ENCODE measurements at regions not wholly inside any gene's neighbourhood (a gene's known extent, or its start where the extent isn't known, plus 50 kb on each side); places are given as distances from the start of the nearest gene placed in this dataset.

DNA sequence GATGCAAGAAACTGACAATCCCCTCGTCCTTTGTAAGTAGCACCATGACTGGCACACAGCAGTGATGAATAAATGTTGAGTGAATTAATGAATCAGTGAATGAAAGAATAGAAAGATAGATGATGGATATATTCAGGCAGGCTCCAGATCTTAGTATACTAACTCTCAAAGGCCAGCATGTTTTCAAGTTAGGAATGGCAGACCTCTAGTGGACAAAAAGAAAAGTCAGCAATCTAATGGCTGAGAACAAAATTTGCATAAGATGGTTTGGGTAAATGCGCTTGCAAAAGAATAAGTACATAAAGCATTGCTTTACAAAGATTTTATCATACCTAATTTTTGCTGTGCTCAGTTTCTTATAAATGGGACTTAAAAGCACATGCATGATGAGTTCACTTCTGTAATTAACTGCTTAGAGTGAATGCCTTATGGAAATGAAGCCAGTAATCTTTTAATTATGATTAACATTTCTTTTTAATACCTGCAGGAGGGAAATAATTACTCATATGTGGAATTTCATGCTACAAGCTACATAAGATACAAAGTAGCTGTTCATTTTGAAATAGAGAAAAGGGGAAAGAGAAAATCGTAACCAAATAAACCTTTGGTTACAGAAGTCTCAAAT, 126.9 kb upstream of the GPRIN3 start:
- peak; percentile 16 to 33 for DNase-seq
- no peaks in the 10 kb centered on the region for H3K4me1 ChIP-seq (ENCODE audit: control insufficient read depth, insufficient read depth, low read length)
- H3K36me3 ChIP-seq (ENCODE audit: control insufficient read depth, insufficient read depth, low read length), result no peaks in the 10 kb centered on the region
- peaks cover 3% of the 10 kb centered on the region for H3K27me3 ChIP-seq (ENCODE audit: control insufficient read depth, insufficient read depth, low read length)
- H3K4me3 ChIP-seq (ENCODE audit: low read length), result no peak overlapping the region
- WGBS (ENCODE audit: insufficient coverage, low lambda C conversion rate), result 22% methylated on average over 1 of the region's 3 CpGs
- H3K9me3 ChIP-seq (ENCODE audit: control insufficient read depth, low read depth, low read length), result no peaks in the 10 kb centered on the region
- H3K27ac ChIP-seq (ENCODE audit: low read length), result no peak overlapping the region

DNA sequence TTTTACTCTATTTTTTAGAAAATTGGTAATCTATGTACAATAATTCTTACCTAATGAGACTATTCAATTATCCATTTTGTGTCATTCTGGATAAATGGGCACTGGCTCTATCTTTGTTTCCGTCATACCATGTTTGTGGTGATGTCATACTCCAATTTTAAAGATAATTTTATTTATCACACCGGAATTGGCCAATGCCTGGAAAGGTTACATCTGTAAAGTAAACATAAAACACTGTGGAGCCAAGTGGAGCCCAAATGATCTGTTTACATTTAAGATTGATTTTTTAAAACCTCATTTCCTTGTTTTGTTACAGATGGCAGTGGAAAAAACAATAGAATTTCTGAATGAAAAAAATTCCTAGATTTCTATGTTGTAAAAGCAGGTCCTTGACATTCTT, 120.2 kb upstream of the GPRIN3 start:
- Histone ChIP-seq H3K27ac (ENCODE audit: low read length) (no peak overlapping the region), H3K4me1 (ENCODE audit: control insufficient read depth, insufficient read depth, low read length) (no peaks in the 10 kb centered on the region), H3K27me3 (ENCODE audit: control insufficient read depth, insufficient read depth, low read length) (no peaks in the 10 kb centered on the region), H3K36me3 (ENCODE audit: control insufficient read depth, insufficient read depth, low read length) (no peaks in the 10 kb centered on the region), H3K9me3 (ENCODE audit: control insufficient read depth, low read depth, low read length) (no peaks in the 10 kb centered on the region), H3K4me3 (ENCODE audit: low read length) (no peak overlapping the region)
- DNase-seq, result no peak
- 80% methylated on average over 1 of the region's 2 CpGs for WGBS (ENCODE audit: insufficient coverage, low lambda C conversion rate)

DNA sequence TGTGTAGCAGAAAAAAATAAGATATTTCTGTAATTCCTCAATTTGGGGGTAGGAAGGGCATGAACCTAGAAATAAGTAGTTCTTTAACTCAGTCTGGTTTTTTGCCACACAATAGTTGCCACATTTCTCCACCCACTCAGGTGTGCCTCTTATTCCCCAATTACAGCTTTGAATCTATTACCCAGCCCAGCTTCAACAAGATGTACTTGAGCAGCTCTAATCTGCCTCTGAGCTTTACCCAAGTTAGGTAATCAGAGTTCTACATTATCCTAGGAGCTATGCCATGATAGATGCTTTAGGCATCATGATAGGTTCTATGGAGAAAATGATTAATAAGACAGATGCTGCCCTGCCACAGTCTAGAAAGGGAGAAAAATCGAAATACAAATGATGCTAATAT, 117.4 kb upstream of the GPRIN3 start:
- no peaks in the 10 kb centered on the region for H3K9me3 ChIP-seq (ENCODE audit: control insufficient read depth, low read depth, low read length)
- no peak overlapping the region for H3K4me3 ChIP-seq (ENCODE audit: low read length)
- no peak overlapping the region for H3K27ac ChIP-seq (ENCODE audit: low read length)
- no peaks in the 10 kb centered on the region for H3K27me3 ChIP-seq (ENCODE audit: control insufficient read depth, insufficient read depth, low read length)
- H3K36me3 ChIP-seq (ENCODE audit: control insufficient read depth, insufficient read depth, low read length), result no peaks in the 10 kb centered on the region
- WGBS (ENCODE audit: insufficient coverage, low lambda C conversion rate), result 100% methylated on average over 1 of the region's 1 CpG
- H3K4me1 ChIP-seq (ENCODE audit: control insufficient read depth, insufficient read depth, low read length), result no peaks in the 10 kb centered on the region
- DNase-seq, result no peak

DNA sequence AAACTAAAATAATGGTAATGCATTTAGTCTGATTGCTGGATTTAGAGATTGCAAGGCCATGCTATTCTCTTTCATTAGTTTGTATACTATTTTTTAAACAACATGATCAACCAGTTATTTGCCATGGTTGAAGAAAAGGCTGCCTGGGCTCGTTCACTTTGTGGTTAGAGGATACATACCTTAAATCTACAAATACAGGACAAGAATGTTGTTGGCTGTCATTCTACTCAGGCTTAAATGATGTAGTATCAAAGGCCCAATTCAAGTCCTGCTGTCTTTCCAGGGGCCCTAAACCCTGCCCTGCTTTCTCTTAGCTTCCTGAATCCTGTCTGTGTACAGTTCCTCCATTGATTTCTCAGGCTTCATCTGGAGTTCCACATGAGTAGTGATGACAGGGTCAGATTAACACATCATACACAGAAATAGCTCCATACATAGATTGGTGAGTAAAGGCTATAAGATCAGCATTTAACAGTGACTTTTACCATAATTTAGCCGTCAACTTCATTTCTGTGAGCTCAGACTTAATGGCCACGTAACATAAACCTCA, 114.9 kb upstream of the GPRIN3 start:
- DNase-seq, result no peak
- Histone ChIP-seq H3K9me3 (ENCODE audit: control insufficient read depth, low read depth, low read length) (no peaks in the 10 kb centered on the region), H3K27me3 (ENCODE audit: control insufficient read depth, insufficient read depth, low read length) (no peaks in the 10 kb centered on the region), H3K27ac (ENCODE audit: low read length) (no peak overlapping the region), H3K4me3 (ENCODE audit: low read length) (no peak overlapping the region), H3K4me1 (ENCODE audit: control insufficient read depth, insufficient read depth, low read length) (no peaks in the 10 kb centered on the region), H3K36me3 (ENCODE audit: control insufficient read depth, insufficient read depth, low read length) (no peaks in the 10 kb centered on the region)
- WGBS (ENCODE audit: insufficient coverage, low lambda C conversion rate), result 67% methylated on average over 1 of the region's 3 CpGs

DNA sequence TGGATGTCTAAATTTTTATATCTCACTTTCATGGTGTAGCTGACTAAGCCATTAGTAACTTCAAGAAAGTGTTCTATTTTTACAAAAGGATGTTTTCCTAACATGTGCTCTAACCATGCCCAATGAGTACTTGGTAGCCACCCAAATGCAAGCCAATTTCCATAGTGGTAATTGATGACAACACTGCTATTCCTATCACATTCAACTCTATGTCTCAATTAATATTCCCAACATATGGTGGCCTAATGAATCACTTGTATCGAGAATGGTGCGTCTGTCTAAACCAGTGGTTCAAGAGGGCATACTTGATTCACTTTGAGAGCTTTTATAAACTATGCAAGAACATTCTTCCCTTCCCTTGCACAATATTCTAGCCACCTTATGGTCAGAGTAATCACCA, 112.9 kb upstream of the GPRIN3 start:
- no peak for DNase-seq
- no peak overlapping the region for H3K4me3 ChIP-seq (ENCODE audit: low read length)
- H3K27ac ChIP-seq (ENCODE audit: low read length), result no peak overlapping the region
- no peaks in the 10 kb centered on the region for H3K9me3 ChIP-seq (ENCODE audit: control insufficient read depth, low read depth, low read length)
- H3K4me1 ChIP-seq (ENCODE audit: control insufficient read depth, insufficient read depth, low read length), result no peaks in the 10 kb centered on the region
- WGBS (ENCODE audit: insufficient coverage, low lambda C conversion rate), result 80% methylated on average over 2 of the region's 2 CpGs
- no peaks in the 10 kb centered on the region for H3K36me3 ChIP-seq (ENCODE audit: control insufficient read depth, insufficient read depth, low read length)
- H3K27me3 ChIP-seq (ENCODE audit: control insufficient read depth, insufficient read depth, low read length), result no peaks in the 10 kb centered on the region

DNA sequence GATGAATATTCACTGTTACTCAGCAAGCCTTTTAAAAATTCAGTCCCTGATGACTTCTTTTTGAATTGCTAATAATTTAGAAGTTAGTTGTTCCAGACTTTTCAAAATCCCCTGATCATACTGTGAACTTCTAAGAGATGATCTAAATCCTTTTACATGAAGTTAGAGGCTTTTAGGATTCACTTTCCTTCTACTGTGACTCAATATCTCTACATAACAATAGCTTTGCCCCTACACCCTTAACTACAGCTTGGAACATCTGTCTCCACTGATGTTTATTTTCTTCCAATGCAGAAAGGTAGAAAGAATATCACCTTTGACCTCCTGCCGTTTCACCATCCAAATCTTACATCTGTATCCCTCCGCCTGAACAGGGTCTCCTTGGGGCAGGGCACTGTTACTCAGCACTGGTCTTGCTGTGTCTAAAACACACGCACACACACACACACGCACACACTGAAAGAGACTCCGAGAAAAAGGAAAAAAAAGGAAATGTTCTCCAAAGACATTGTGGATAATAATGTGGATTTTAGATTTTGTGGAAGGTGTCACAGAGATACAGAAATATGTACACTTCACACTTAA, 111.6 kb upstream of the GPRIN3 start:
- no peaks in the 10 kb centered on the region for H3K36me3 ChIP-seq (ENCODE audit: control insufficient read depth, insufficient read depth, low read length)
- no peaks in the 10 kb centered on the region for H3K4me1 ChIP-seq (ENCODE audit: control insufficient read depth, insufficient read depth, low read length)
- no peak overlapping the region for H3K27ac ChIP-seq (ENCODE audit: low read length)
- H3K27me3 ChIP-seq (ENCODE audit: control insufficient read depth, insufficient read depth, low read length), result no peaks in the 10 kb centered on the region
- no peak overlapping the region for H3K4me3 ChIP-seq (ENCODE audit: low read length)
- no peak for DNase-seq
- H3K9me3 ChIP-seq (ENCODE audit: control insufficient read depth, low read depth, low read length), result no peaks in the 10 kb centered on the region
- 100% methylated on average over 3 of the region's 5 CpGs for WGBS (ENCODE audit: insufficient coverage, low lambda C conversion rate)

DNA sequence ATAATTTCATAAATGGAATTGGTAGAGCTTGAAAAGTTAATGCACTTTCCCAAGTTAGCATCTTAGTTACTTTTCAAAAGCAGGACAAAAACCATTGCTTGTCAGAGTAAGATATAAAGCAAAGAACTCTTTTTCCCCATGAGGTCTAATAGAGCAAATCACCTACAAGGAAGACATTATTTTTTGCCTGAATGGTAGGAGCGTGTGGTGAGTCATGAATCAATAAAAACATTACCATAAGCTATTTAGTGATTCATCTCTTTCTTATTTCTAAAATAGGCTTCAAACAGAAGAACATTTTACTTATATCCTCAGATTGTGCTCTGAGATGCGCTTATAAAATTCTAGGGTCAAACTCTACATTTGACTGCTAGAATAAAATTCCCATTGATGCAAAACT, 109.4 kb upstream of the GPRIN3 start:
- no peaks in the 10 kb centered on the region for H3K4me1 ChIP-seq (ENCODE audit: control insufficient read depth, insufficient read depth, low read length)
- no peak overlapping the region for H3K27ac ChIP-seq (ENCODE audit: low read length)
- WGBS (ENCODE audit: insufficient coverage, low lambda C conversion rate), result 100% methylated on average over 1 of the region's 2 CpGs
- no peaks in the 10 kb centered on the region for H3K9me3 ChIP-seq (ENCODE audit: control insufficient read depth, low read depth, low read length)
- H3K36me3 ChIP-seq (ENCODE audit: control insufficient read depth, insufficient read depth, low read length), result no peaks in the 10 kb centered on the region
- DNase-seq, result no peak
- no peaks in the 10 kb centered on the region for H3K27me3 ChIP-seq (ENCODE audit: control insufficient read depth, insufficient read depth, low read length)
- H3K4me3 ChIP-seq (ENCODE audit: low read length), result no peak overlapping the region

DNA sequence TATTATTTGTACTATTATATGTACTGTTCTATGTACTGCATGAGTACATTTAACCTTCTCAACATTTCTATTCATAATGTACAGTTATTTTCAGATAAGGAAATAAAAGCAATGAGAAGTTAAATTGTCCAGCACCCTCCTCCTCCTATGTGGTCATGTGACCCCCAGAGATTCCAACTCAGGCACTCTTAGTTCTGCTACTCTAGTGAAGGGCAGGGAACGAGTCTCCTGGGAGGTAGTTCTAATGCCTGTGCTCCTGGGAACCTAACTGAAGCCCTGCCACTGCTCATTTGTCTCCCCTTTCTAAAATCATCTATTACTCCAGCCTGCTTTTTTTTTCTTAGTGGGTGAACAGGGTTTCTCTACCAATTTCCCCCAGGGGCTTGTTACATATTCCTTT, 105.9 kb upstream of the GPRIN3 start:
- DNase-seq, result no peak
- H3K9me3 ChIP-seq (ENCODE audit: control insufficient read depth, low read depth, low read length), result no peaks in the 10 kb centered on the region
- H3K27ac ChIP-seq (ENCODE audit: low read length), result no peak overlapping the region
- H3K27me3 ChIP-seq (ENCODE audit: control insufficient read depth, insufficient read depth, low read length), result no peaks in the 10 kb centered on the region
- WGBS (ENCODE audit: insufficient coverage, low lambda C conversion rate), result no CpG with 5 or more reads among the region's 1 CpG
- H3K4me1 ChIP-seq (ENCODE audit: control insufficient read depth, insufficient read depth, low read length), result no peaks in the 10 kb centered on the region
- no peaks in the 10 kb centered on the region for H3K36me3 ChIP-seq (ENCODE audit: control insufficient read depth, insufficient read depth, low read length)
- no peak overlapping the region for H3K4me3 ChIP-seq (ENCODE audit: low read length)

DNA sequence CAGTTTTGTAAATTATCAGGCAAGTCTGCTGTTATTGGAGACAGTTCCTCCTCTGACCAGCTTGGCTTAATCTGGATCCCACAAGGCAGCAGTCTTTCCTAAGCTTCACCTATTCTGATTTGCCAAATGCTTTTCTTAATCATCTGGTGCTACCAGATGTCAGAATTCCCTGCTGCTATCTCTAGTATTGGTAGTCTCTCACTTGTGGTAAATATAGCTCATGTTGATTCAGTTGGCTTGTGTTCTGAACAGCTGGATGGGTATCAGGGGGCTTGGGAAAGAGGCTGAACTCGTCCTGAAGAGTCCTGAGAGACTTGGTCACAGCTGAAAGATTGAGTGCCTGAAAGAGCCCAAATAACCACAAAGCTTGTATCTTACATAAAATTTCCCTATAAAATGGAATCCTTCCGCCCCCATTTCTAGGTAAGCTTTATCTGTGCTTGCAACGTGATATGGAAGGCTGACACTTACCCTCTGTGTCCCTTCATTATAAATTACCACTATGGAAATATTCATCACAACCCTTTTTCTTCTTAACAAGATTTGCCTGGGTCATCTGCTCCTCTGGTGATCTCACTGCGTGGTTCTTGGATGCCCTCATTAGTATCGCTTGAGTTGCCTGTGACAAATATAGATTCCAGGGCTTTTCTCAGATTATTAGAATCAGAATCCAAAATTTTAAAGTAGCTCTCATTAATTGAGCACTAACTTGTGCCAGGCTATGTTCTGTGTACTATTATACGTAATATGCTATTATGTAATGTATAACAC, 104.1 kb upstream of the GPRIN3 start:
- no peaks in the 10 kb centered on the region for H3K9me3 ChIP-seq (ENCODE audit: control insufficient read depth, low read depth, low read length)
- no peak overlapping the region for H3K4me3 ChIP-seq (ENCODE audit: low read length)
- no peak for DNase-seq
- H3K27ac ChIP-seq (ENCODE audit: low read length), result no peak overlapping the region
- WGBS (ENCODE audit: insufficient coverage, low lambda C conversion rate), result 100% methylated on average over 1 of the region's 6 CpGs
- no peaks in the 10 kb centered on the region for H3K27me3 ChIP-seq (ENCODE audit: control insufficient read depth, insufficient read depth, low read length)
- H3K36me3 ChIP-seq (ENCODE audit: control insufficient read depth, insufficient read depth, low read length), result no peaks in the 10 kb centered on the region
- H3K4me1 ChIP-seq (ENCODE audit: control insufficient read depth, insufficient read depth, low read length), result no peaks in the 10 kb centered on the region

DNA sequence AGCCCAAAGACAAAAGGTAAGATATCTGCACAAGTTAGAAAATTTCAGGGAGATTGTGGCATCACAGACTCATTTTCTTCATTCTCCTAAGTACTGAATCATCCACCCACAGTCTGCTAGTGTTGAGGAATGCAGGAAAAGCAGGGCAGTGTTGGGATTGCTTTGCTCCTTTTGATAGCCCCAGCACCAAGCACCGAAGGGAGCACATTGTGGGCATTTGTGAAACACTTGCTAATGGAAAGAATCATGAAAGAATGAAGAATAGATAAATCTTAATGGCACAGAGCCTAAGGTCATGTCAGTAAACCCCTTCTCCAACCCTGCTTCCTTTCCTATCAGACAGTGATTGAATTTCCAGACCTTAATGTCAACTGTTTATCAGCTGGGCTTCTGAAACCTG, 103.1 kb upstream of the GPRIN3 start:
- no peaks in the 10 kb centered on the region for H3K36me3 ChIP-seq (ENCODE audit: control insufficient read depth, insufficient read depth, low read length)
- no CpG with 5 or more reads among the region's 1 CpG for WGBS (ENCODE audit: insufficient coverage, low lambda C conversion rate)
- no peak overlapping the region for H3K4me3 ChIP-seq (ENCODE audit: low read length)
- H3K4me1 ChIP-seq (ENCODE audit: control insufficient read depth, insufficient read depth, low read length), result no peaks in the 10 kb centered on the region
- H3K27me3 ChIP-seq (ENCODE audit: control insufficient read depth, insufficient read depth, low read length), result no peaks in the 10 kb centered on the region
- no peak overlapping the region for H3K27ac ChIP-seq (ENCODE audit: low read length)
- H3K9me3 ChIP-seq (ENCODE audit: control insufficient read depth, low read depth, low read length), result no peaks in the 10 kb centered on the region
- no peak for DNase-seq
